Osteocyte (in vitro differentiated cells): ENCODE measurements at regions not wholly inside any gene's neighbourhood (a gene's known extent, or its start where the extent isn't known, plus 50 kb on each side); places are given as distances from the start of the nearest gene placed in this dataset.
"Not testable (repeated sequence)": the region's sequence is repeated elsewhere in the genome, so short reads cannot be mapped to it uniquely, and the experiment has no call there.

ENCODE experiments used
- DNase-seq: peaks from one replicate; pipeline ENCODE4 v3.0.0; 2021; ENCODE audit warnings: mixed read lengths; ENCODE audit not compliant: unreplicated experiment; ENCODE audit errors: extremely low spot score
- H3K27ac Mint-ChIP-seq: one replicate; pipeline ENCODE4 v1.8.0; 2021; ENCODE audit warnings: mild to moderate bottlenecking, mixed read lengths; ENCODE audit not compliant: unreplicated experiment
- H3K27me3 Mint-ChIP-seq: one replicate; pipeline ENCODE4 v1.8.0; 2021; ENCODE audit warnings: mixed read lengths; ENCODE audit not compliant: unreplicated experiment
- H3K36me3 Mint-ChIP-seq: one replicate; pipeline ENCODE4 v1.8.0; 2021; ENCODE audit warnings: mixed read lengths; ENCODE audit not compliant: unreplicated experiment
- H3K4me1 Mint-ChIP-seq: one replicate; pipeline ENCODE4 v1.8.0; 2021; ENCODE audit warnings: mixed read lengths; ENCODE audit not compliant: unreplicated experiment
- H3K4me3 Mint-ChIP-seq: one replicate; pipeline ENCODE4 v1.8.0; 2021; ENCODE audit warnings: mild to moderate bottlenecking, moderate library complexity, mixed read lengths; ENCODE audit not compliant: unreplicated experiment
- H3K9me3 Mint-ChIP-seq: one replicate; pipeline ENCODE4 v1.8.0; 2021; ENCODE audit warnings: mixed read lengths; ENCODE audit not compliant: unreplicated experiment
- TF ChIP-seq, protein P1 (sequence below): fragments of 200-600 bp; sonication (generic); IDR thresholded peaks from 2 replicates; pipeline ENCODE4 v1.5.0; 2021; ENCODE audit warnings: antibody characterized with exemption, mild to moderate bottlenecking, moderate library complexity

DNA sequence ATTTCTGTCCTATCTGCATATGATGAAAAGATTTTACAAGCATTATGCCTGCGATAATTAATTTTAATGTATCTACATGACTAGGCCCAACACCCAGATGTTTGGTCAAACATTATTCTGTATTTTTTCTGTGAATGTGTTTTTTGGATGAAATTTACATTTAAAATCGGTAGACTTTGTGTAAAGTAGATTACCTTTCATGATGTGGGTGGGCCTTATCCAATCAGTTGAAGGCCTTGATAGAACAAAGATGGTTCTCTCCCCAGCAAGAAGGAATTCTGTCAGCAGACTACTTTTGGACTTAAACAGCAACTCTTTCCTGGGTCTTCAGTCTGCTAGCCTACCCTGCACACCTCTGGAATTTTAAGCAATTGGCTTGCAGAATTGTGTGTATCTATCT lies 844.0 kb downstream of the BRINP3 start:
- peaks cover 11% of the 10 kb centered on the region for H3K4me1 Mint-ChIP-seq
- H3K4me3 Mint-ChIP-seq, result no peak overlapping the region
- H3K36me3 Mint-ChIP-seq, result no peaks in the 10 kb centered on the region
- DNase-seq, result no peak
- no peaks in the 10 kb centered on the region for H3K27me3 Mint-ChIP-seq
- H3K27ac Mint-ChIP-seq, result no peak overlapping the region
- H3K9me3 Mint-ChIP-seq, result no peaks in the 10 kb centered on the region
- TF ChIP-seq, protein P1, sequence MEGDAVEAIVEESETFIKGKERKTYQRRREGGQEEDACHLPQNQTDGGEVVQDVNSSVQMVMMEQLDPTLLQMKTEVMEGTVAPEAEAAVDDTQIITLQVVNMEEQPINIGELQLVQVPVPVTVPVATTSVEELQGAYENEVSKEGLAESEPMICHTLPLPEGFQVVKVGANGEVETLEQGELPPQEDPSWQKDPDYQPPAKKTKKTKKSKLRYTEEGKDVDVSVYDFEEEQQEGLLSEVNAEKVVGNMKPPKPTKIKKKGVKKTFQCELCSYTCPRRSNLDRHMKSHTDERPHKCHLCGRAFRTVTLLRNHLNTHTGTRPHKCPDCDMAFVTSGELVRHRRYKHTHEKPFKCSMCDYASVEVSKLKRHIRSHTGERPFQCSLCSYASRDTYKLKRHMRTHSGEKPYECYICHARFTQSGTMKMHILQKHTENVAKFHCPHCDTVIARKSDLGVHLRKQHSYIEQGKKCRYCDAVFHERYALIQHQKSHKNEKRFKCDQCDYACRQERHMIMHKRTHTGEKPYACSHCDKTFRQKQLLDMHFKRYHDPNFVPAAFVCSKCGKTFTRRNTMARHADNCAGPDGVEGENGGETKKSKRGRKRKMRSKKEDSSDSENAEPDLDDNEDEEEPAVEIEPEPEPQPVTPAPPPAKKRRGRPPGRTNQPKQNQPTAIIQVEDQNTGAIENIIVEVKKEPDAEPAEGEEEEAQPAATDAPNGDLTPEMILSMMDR, result no peak

- Mint-ChIP-seq H3K4me3 (no peak overlapping the region), H3K9me3 (no peaks in the 10 kb centered on the region)
- TF ChIP-seq, protein P1, result no peak
These were observed 840.6 kb downstream of the BRINP3 start for GRCh38 chr1:189637041-189637440.

DNA sequence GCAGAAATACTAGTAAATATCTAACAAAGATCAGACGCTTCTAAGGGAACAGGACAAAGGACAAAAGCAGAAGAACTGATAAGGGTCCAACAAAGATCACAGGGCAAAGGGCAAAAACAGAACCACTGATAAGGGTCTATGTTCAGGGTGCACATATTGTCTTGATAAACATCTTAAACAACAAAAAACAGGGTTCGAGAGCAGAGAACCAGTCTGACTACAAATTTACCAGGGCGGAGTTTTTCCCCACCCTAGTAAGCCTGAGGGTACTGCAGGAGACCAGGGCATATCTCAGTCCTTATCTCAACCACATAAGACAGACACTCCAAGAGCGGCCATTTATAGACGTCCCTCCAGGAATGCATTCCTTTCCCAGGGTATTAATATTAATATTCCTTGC lies 833.5 kb downstream of the BRINP3 start:
- not testable (repeated sequence) for H3K27ac Mint-ChIP-seq, DNase-seq, H3K36me3 Mint-ChIP-seq, H3K4me1 Mint-ChIP-seq, H3K9me3 Mint-ChIP-seq, H3K4me3 Mint-ChIP-seq, H3K27me3 Mint-ChIP-seq

More at GRCh38 chr1:189637041-189637440, 840.6 kb downstream of the BRINP3 start:
- no peak for DNase-seq
- Mint-ChIP-seq H3K27me3 (no peaks in the 10 kb centered on the region), H3K36me3 (no peaks in the 10 kb centered on the region), H3K4me1 (peaks cover 9% of the 10 kb centered on the region), H3K27ac (no peak overlapping the region)

DNA sequence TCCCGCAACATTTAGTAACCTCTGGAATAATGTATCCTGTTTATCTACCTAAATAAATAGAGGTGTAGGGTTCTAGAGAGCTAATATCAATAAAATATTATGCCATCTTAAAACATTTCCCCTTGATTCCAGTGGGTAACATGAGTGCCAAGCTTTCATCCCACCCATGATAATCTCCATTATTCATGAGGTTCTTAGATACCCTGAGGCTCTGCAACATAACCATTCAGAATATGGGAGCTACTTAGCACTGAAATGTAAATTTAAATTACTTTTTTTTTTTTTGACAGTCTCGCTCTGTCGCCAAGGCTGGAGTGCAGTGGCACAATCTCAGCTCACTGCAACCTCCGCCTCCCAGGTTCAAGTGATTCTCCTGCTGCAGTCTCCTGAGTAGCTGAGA lies 832.7 kb downstream of the BRINP3 start:
- Mint-ChIP-seq H3K4me3 (no peak overlapping the region), H3K4me1 (no peaks in the 10 kb centered on the region), H3K9me3 (peaks cover 7% of the 10 kb centered on the region), H3K27ac (no peak overlapping the region), H3K27me3 (no peaks in the 10 kb centered on the region), H3K36me3 (no peaks in the 10 kb centered on the region)
- DNase-seq, result no peak
- TF ChIP-seq, protein P1, result no peak

GRCh38 chr1:189646066-189646465 lies 831.6 kb downstream of the BRINP3 start:
- Mint-ChIP-seq H3K36me3 (no peaks in the 10 kb centered on the region), H3K4me1 (no peaks in the 10 kb centered on the region), H3K27me3 (no peaks in the 10 kb centered on the region), H3K4me3 (no peak overlapping the region), H3K9me3 (peaks cover 7% of the 10 kb centered on the region), H3K27ac (no peak overlapping the region)
- TF ChIP-seq, protein P1, result no peak
- DNase-seq, result no peak

DNA sequence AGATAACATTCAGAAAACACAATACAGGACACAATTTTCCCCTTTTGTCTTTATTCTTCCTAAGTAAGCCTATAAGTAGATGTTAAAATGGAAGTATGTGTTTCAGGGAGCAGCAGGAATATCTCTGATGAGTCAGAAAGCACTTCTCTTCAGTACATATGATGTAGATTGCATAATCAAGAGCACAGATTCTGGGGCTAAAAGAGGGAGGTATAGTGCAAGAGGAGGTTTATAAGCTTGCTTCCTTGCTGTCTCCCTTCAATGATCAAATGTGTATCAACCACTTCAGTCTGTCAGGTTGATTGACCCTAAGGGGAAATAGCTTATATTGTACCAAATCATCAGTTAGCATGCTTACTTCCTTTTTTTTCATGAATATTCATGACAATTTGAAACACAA lies 822.8 kb downstream of the BRINP3 start:
- Mint-ChIP-seq H3K27me3 (no peaks in the 10 kb centered on the region), H3K4me1 (peaks cover 6% of the 10 kb centered on the region), H3K36me3 (no peaks in the 10 kb centered on the region), H3K4me3 (no peak overlapping the region), H3K9me3 (no peaks in the 10 kb centered on the region), H3K27ac (no peak overlapping the region)
- DNase-seq, result no peak
- TF ChIP-seq, protein P1, result no peak
